ENCODE measurements at regions not wholly inside any gene's neighbourhood (a gene's known extent, or its start where the extent isn't known, plus 50 kb on each side); places are given as distances from the start of the nearest gene placed in this dataset.

GRCh38 chr14:101061411-101062064, 158.0 kb upstream of the RTL1 start:
- TF ChIP-seq, protein P1, sequence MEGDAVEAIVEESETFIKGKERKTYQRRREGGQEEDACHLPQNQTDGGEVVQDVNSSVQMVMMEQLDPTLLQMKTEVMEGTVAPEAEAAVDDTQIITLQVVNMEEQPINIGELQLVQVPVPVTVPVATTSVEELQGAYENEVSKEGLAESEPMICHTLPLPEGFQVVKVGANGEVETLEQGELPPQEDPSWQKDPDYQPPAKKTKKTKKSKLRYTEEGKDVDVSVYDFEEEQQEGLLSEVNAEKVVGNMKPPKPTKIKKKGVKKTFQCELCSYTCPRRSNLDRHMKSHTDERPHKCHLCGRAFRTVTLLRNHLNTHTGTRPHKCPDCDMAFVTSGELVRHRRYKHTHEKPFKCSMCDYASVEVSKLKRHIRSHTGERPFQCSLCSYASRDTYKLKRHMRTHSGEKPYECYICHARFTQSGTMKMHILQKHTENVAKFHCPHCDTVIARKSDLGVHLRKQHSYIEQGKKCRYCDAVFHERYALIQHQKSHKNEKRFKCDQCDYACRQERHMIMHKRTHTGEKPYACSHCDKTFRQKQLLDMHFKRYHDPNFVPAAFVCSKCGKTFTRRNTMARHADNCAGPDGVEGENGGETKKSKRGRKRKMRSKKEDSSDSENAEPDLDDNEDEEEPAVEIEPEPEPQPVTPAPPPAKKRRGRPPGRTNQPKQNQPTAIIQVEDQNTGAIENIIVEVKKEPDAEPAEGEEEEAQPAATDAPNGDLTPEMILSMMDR (IDR thresholded peaks at IDR 0.05), result no peak
- TF ChIP-seq POLR2A (IDR thresholded peaks at IDR 0.05), result no peak
